ENCODE measurements at regions not wholly inside any gene's neighbourhood (a gene's known extent, or its start where the extent isn't known, plus 50 kb on each side); places are given as distances from the start of the nearest gene placed in this dataset.

DNA sequence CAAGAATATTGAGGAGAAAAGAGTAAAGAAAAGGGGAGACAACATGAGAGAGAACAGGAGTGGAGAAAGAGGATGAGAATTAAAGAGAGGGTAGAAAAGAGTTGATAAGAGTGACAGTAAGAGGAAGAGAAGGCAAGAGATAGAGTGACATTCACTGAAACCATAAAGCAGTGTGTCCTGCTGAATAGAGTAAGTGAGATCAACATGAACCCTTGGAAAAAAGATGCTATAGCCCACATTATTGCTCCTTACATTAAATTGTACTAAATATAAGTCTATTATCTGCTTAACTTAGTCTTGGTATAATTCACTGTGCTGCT is 489.5 kb downstream of the SHISA9 start:
- Histone ChIP-seq H3K4me1 (ENCODE audit: insufficient read depth) (no peaks in the 10 kb centered on the region), H3K4me3 (no peak overlapping the region), H4K20me1 (ENCODE audit: insufficient read depth, poor library complexity, severe bottlenecking) (no peaks in the 10 kb centered on the region), H2AFZ (no peak overlapping the region), H3K4me2 (no peak overlapping the region), H3K36me3 (replicated peaks; ENCODE audit: insufficient read depth, low read depth) (no peaks in the 10 kb centered on the region), H3K79me2 (no peaks in the 10 kb centered on the region), H3K9me2 (replicated peaks; ENCODE audit: insufficient read depth) (no peaks in the 10 kb centered on the region), H3K27ac (no peak overlapping the region), H3K27me3 (no peaks in the 10 kb centered on the region), H3K9me3 (ENCODE audit: low read depth) (no peaks in the 10 kb centered on the region)
- DNase-seq (ENCODE audit: low spot score), result no peak
- TF ChIP-seq EZH2 (IDR thresholded peaks at IDR 0.05; ENCODE audit: borderline replicate concordance), result no peak

DNA sequence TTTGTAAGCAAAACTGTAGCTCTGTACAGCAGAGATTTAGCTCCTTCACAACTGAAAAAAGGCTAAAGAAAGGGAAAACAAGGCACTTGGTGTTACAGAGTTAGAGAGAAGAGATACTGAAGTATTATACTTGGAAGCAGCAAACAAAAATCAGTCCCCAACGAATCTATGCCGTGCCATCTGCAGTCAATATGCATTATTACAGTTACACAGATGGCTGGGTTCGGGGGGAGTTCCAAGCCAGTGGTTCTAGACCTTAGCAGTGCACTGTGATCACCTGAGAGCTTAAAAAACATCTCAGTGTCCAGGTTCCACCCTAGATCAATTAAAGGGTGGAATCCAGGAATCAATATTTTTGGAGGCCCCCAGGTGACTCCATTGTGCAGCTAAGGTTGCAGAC is 489.9 kb downstream of the SHISA9 start:
- Histone ChIP-seq H3K4me3 (no peak overlapping the region), H3K9me2 (replicated peaks; ENCODE audit: insufficient read depth) (no peaks in the 10 kb centered on the region), H3K4me1 (ENCODE audit: insufficient read depth) (no peaks in the 10 kb centered on the region), H3K79me2 (no peaks in the 10 kb centered on the region), H3K27me3 (no peaks in the 10 kb centered on the region), H3K4me2 (no peak overlapping the region), H4K20me1 (ENCODE audit: insufficient read depth, poor library complexity, severe bottlenecking) (no peaks in the 10 kb centered on the region), H2AFZ (no peak overlapping the region), H3K27ac (no peak overlapping the region), H3K36me3 (replicated peaks; ENCODE audit: insufficient read depth, low read depth) (no peaks in the 10 kb centered on the region), H3K9me3 (ENCODE audit: low read depth) (no peaks in the 10 kb centered on the region)
- WGBS (ENCODE audit: low lambda C conversion rate, missing lambda C conversion rate), result 79% methylated on average over 3 of the region's 3 CpGs
- TF ChIP-seq, protein P1, sequence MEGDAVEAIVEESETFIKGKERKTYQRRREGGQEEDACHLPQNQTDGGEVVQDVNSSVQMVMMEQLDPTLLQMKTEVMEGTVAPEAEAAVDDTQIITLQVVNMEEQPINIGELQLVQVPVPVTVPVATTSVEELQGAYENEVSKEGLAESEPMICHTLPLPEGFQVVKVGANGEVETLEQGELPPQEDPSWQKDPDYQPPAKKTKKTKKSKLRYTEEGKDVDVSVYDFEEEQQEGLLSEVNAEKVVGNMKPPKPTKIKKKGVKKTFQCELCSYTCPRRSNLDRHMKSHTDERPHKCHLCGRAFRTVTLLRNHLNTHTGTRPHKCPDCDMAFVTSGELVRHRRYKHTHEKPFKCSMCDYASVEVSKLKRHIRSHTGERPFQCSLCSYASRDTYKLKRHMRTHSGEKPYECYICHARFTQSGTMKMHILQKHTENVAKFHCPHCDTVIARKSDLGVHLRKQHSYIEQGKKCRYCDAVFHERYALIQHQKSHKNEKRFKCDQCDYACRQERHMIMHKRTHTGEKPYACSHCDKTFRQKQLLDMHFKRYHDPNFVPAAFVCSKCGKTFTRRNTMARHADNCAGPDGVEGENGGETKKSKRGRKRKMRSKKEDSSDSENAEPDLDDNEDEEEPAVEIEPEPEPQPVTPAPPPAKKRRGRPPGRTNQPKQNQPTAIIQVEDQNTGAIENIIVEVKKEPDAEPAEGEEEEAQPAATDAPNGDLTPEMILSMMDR (IDR thresholded peaks at IDR 0.05; ENCODE audit: poor library complexity), result no peak
- TF ChIP-seq EZH2phosphoT487 (IDR thresholded peaks at IDR 0.05; ENCODE audit: low read depth, severe bottlenecking, unreplicated experiment) (no peak), EZH2 (IDR thresholded peaks at IDR 0.05; ENCODE audit: borderline replicate concordance) (no peak)
- no peak for DNase-seq (ENCODE audit: low spot score)

DNA sequence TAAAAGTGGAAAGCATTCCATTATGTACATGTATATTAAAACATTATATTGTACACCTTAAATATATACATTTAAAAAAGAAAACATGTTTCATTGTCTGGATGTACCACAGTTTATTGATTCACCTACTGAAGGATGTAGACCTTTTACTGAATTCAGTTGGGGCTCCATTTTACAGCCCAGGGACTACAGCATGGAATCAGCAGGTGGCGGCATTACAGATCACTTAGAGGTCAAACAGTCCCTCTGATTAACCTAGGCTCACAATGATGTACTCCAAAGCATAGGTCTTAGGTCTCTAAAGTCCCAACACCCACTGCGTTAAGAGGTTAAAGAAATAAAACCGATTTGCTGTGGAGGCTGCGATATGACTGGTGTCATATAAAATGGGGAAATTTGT is 490.9 kb downstream of the SHISA9 start:
- no peak overlapping the region for H2AFZ ChIP-seq
- 86% methylated on average over 4 of the region's 4 CpGs for WGBS (ENCODE audit: low lambda C conversion rate, missing lambda C conversion rate)

DNA sequence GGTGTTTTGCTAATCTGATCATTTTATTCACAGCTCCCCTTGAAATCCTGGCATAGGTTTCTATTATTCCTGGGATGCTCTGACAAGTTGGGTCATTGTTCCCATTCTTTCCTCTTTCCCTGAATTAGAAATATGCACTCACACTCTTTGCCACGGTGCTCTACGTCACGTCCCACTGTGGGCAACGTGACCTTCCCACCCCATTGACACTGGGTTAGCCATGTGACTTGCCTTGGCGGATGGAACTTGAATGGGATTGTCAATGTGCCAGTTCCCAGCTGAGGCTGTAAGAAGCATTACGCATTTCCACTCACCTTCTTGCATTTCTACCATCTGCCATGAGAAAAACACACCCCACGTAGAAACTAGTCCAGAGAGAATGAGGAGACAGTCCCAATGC is 492.4 kb downstream of the SHISA9 start:
- H3K79me2 ChIP-seq, result no peaks in the 10 kb centered on the region
- H3K9me3 ChIP-seq (ENCODE audit: low read depth), result no peaks in the 10 kb centered on the region
- no peak overlapping the region for H2AFZ ChIP-seq
- no peaks in the 10 kb centered on the region for H3K9me2 ChIP-seq (replicated peaks; ENCODE audit: insufficient read depth)
- H3K4me1 ChIP-seq (ENCODE audit: insufficient read depth), result no peaks in the 10 kb centered on the region
- WGBS (ENCODE audit: low lambda C conversion rate, missing lambda C conversion rate), result 94% methylated on average over 7 of the region's 7 CpGs
- H3K27me3 ChIP-seq, result no peaks in the 10 kb centered on the region
- H3K4me3 ChIP-seq, result no peak overlapping the region
- DNase-seq (ENCODE audit: low spot score), result no peak
- H3K36me3 ChIP-seq (replicated peaks; ENCODE audit: insufficient read depth, low read depth), result no peaks in the 10 kb centered on the region
- TF ChIP-seq EZH2phosphoT487 (IDR thresholded peaks at IDR 0.05; ENCODE audit: low read depth, severe bottlenecking, unreplicated experiment) (no peak), EZH2 (IDR thresholded peaks at IDR 0.05; ENCODE audit: borderline replicate concordance) (no peak)
- TF ChIP-seq, protein P1 (IDR thresholded peaks at IDR 0.05; ENCODE audit: poor library complexity), result no peak
- H3K27ac ChIP-seq, result no peak overlapping the region
- no peaks in the 10 kb centered on the region for H4K20me1 ChIP-seq (ENCODE audit: insufficient read depth, poor library complexity, severe bottlenecking)
- H3K4me2 ChIP-seq, result no peak overlapping the region

More for the DNA sequence above, 490.9 kb downstream of the SHISA9 start:
- DNase-seq (ENCODE audit: low spot score), result no peak
- H3K79me2 ChIP-seq, result no peaks in the 10 kb centered on the region
- no peak overlapping the region for H3K4me2 ChIP-seq
- TF ChIP-seq EZH2 (IDR thresholded peaks at IDR 0.05; ENCODE audit: borderline replicate concordance) (no peak), EZH2phosphoT487 (IDR thresholded peaks at IDR 0.05; ENCODE audit: low read depth, severe bottlenecking, unreplicated experiment) (no peak)
- TF ChIP-seq, protein P1 (IDR thresholded peaks at IDR 0.05; ENCODE audit: poor library complexity), result no peak
- H4K20me1 ChIP-seq (ENCODE audit: insufficient read depth, poor library complexity, severe bottlenecking), result no peaks in the 10 kb centered on the region
- no peaks in the 10 kb centered on the region for H3K36me3 ChIP-seq (replicated peaks; ENCODE audit: insufficient read depth, low read depth)
- H3K9me3 ChIP-seq (ENCODE audit: low read depth), result no peaks in the 10 kb centered on the region
- H3K9me2 ChIP-seq (replicated peaks; ENCODE audit: insufficient read depth), result no peaks in the 10 kb centered on the region
- no peaks in the 10 kb centered on the region for H3K27me3 ChIP-seq
- no peak overlapping the region for H3K27ac ChIP-seq
- no peaks in the 10 kb centered on the region for H3K4me1 ChIP-seq (ENCODE audit: insufficient read depth)
- no peak overlapping the region for H3K4me3 ChIP-seq

Measured in hepatocyte (in vitro differentiated cells).